GM12872 (cell line): ENCODE measurements at regions not wholly inside any gene's neighbourhood (a gene's known extent, or its start where the extent isn't known, plus 50 kb on each side); places are given as distances from the start of the nearest gene placed in this dataset.

Source experiments
- TF ChIP-seq, protein P1 (sequence below): IDR thresholded peaks from 3 replicates; pipeline ENCODE4 v1.5.1; 2011; ENCODE audit warnings: low read depth, mild to moderate bottlenecking, low read length, moderate library complexity; ENCODE audit not compliant: insufficient read depth

DNA sequence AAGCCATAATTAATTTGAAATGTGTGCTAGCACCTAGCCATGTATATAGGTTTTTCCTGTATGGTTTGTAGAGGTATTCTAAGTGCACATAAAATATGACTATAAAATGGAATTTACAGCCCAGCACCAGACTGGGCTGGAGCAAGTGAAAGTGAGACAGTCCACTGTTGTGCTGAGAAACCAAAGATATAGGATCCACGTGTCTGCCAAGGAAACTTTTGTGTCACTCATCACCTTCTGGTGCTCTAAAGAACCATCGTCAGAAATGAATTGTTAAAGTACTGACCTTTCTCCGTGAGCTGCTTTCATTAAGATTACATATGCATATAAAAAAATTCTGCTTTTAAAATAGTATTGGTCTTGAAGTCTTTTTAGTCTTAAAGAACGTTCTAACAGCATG lies 141.0 kb upstream of the ZC3H11B start:
- TF ChIP-seq, protein P1, sequence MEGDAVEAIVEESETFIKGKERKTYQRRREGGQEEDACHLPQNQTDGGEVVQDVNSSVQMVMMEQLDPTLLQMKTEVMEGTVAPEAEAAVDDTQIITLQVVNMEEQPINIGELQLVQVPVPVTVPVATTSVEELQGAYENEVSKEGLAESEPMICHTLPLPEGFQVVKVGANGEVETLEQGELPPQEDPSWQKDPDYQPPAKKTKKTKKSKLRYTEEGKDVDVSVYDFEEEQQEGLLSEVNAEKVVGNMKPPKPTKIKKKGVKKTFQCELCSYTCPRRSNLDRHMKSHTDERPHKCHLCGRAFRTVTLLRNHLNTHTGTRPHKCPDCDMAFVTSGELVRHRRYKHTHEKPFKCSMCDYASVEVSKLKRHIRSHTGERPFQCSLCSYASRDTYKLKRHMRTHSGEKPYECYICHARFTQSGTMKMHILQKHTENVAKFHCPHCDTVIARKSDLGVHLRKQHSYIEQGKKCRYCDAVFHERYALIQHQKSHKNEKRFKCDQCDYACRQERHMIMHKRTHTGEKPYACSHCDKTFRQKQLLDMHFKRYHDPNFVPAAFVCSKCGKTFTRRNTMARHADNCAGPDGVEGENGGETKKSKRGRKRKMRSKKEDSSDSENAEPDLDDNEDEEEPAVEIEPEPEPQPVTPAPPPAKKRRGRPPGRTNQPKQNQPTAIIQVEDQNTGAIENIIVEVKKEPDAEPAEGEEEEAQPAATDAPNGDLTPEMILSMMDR = no peak

DNA sequence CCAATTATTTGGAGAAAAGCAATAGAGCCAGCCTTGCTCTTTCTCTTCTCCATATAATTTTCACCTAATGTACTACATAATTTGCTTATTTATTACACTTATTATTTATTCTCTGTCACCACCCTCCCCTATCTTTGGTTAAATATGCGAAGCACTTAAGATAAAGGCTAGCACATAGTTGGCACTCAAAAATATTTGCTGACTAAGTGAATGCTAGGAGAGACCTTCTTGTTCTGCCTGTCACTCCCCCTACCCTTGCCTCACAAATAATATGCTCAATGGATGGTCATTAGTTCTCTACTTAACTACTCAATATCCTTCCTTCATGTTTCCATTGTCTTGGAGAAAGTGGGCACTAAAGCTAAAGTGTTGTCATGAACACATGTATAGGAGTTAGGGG lies 139.7 kb upstream of the ZC3H11B start:
- TF ChIP-seq, protein P1 = no peak

DNA sequence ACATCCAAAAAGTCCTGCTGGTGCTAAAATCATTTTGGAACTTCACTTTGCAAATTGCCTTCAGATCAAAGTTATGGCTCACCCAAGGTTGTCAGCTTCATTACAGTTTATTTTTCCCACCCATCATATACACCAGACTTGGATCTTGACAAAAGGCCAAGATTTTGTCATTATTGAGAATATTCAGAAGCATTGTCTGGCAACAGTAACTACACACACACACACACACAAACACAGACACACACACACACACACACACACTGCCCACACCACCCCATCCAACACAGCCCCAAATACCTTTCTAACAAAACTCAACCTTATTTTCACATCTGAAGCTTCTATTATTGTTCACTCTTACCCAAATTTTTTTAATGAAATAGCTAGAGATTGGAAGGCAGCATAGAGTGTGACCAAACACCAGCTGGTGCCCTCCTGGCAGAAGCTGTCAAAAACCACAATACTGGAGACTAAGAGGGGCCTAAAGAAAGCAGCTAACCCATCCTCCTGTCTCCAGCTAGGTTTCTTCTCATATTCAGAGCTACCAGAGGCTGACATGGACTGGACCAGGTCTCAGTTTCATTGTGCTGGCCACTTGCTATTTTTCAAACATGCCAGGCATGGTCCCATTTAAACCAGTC lies 139.1 kb upstream of the ZC3H11B start:
- TF ChIP-seq, protein P1 = no peak

DNA sequence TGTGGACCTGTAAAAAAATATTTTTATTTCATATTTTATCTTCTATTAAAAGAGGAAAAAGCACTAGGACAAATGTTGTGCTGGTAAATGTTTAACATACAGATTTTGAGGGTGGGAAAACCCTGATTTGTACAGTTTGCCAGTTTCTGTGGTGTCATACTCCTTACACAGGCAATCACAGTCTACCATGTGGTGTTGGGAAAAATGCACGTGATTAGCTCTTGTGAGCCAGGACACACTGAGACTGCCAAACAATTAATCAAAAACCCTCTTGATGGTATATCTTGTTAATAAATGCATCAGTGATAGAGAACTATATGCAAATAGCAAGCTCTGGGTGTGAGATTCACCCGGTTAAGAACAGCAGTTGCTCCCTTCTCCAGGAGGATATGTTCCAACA lies 136.5 kb upstream of the ZC3H11B start:
- TF ChIP-seq, protein P1 = no peak

DNA sequence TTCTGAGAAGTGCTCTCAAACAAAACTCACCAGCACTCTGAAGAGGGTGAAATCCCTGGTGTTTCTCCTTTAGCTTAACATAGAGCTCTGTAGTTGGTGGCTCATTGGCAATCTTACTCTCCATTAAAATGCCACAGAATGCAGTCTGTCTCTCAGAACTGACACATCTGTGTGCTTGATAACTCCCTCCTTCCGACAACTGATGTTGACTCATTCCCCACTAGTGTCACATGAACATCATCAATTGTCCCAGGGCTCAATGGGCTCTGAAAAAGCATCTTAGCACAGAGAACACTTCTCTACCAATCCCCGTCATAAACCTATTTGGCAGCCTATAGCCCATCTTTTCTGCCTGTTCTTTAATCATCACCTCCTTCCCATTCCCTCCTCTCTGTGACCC lies 133.2 kb upstream of the ZC3H11B start:
- TF ChIP-seq, protein P1 = no peak

DNA sequence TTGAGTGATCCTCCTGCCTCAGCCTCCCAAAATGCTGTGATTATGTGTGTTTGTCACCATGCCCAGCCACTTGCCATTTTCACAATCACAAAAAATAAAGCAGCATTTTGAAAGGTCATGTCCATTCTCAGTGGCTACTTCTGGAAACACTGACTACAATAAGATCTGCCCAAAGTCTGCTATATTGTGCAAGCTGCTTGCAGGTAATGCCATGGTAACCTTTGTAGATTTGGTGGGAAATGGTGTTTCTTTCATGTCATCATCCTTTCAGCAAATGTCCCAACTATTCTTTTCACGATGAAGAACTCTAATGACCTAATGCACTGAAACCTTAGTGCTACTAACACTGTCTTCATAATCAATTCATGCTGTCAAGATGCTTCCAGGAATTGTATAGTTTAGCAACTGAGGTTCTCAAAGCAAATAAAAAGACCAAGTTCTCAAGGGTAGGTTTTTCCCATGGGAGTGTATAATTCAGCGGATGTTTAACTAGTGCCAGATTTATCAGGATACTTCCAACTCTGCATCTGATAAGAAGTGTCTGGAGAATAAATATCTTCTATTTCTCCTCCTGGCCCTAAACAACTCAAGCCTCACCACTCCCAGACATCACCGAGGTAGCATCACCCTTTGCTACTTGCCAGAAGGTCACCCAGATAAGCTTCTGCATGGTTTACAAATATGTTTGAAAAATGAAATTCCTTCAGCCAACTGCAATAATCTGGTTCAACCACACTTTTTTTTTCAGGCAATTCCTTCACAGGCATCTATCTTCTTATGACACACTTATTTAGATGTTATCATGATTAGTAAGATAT lies 132.0 kb upstream of the ZC3H11B start:
- TF ChIP-seq, protein P1 = no peak

DNA sequence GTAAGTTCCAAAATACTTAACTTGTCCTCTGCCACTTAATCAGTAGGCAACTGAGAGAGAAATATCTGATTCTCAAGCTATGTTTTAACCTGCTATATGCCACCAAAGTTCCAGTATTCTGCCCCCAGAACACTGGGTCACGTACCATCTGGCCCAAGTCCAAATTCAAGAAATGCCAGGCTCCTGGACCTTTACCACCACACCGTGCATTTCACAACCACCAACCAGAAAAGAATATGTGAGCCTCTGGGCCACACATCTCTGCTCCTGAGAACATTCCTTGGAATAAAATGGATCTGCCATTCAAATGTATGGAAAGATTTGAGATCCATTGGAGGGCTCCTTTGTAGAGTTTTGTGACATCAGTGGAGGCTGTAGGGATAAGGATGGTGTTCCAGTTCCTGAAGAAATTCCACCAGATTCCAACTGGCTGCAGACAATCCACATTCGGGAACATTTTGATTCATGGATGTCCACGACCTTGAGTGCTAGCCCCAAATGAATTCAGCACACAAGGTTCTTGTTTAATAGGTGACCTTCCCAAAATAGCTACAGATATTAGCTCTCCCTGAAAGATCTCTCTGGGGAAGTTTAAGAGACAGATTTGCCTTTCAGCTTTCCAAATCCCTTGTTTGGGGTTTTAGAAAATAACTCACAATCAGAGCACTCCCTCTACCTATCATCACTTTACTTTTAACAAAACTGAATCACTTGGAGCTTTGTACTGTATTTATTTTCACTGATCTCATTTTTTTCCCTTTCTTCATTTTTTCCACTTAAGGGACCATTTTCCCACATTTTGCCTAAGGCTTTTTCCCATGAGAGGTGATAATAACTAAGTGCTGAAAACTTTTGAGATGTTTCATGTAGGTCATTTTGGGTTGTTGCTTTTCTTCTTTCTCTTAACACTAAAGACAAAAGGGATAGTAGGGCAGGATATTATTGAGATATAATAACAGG lies 128.4 kb upstream of the ZC3H11B start:
- TF ChIP-seq, protein P1 = no peak
